HepG2 (cell line): ENCODE measurements at regions not wholly inside any gene's neighbourhood (a gene's known extent, or its start where the extent isn't known, plus 50 kb on each side); places are given as distances from the start of the nearest gene placed in this dataset.

Experiments
- ATAC-seq: fragments of 200-7000 bp; cut with Tn5 transposase; 3 replicates; pipeline ENCODE4 v1.9.1; 2020; ENCODE audit warnings: mild to moderate bottlenecking, moderate library complexity
- BruUV-seq: library from RNA; stranded (reverse); fragments of 400-500 nt; replicated peaks from 2 replicates; lab custom pipeline; 2021; lab: Mats Ljungman, UMichigan
- CTCF ChIA-PET: fragments of 300-600 bp; formaldehyde crosslinking; extraction: SDS; loops from one replicate; lab custom pipeline; 2021; ENCODE audit warnings: low total read pairs, inconsistent platforms, low intra/inter-chr PET ratio; lab: Yijun Ruan, JAX
- POLR2A ChIA-PET: fragments of 350-600 bp; sonication (Branson Sonifier 250); formaldehyde crosslinking; loops from one replicate; lab custom pipeline; 2020; ENCODE audit warnings: antibody characterized with exemption, inconsistent platforms; lab: Yijun Ruan, JAX
- DNase-seq: peaks from one replicate; pipeline ENCODE4 v3.0.0-alpha.2; 2015; ENCODE audit warnings: low spot score
- FAIRE-seq: peaks from 3 replicates; lab custom pipeline; 2011; peaks lifted over from hg19 to GRCh38; lab: Jason Lieb, UNC
- H2AFZ ChIP-seq: one replicate; pipeline ENCODE4 v1.6.1; 2011; ENCODE audit warnings: low read length, inconsistent platforms
- H3K27ac ChIP-seq: fragments of 300-600 bp; 3 replicates; pipeline ENCODE4 v1.8.0; 2011; ENCODE audit warnings: mixed run types, mild to moderate bottlenecking, mixed read lengths, low read length, inconsistent platforms; ENCODE audit not compliant: insufficient read depth; ENCODE audit errors: extremely low read length
- H3K27me3 ChIP-seq, 2 experiments: fragments of 200-600 bp in 1 of 2; 2 replicates in 1 of 2; 3 replicates in 1 of 2; pipeline versions ENCODE4 v1.6.0 to v1.8.0; 2011; ENCODE audit warnings: low read length in 2 of 2, mild to moderate bottlenecking in 2 of 2, moderate library complexity in 2 of 2, inconsistent platforms in 1 of 2; ENCODE audit not compliant: insufficient read depth in 2 of 2, control insufficient read depth in 1 of 2
- H3K36me3 ChIP-seq, 2 experiments: fragments of 200-600 bp in 1 of 2; replicated peaks in 1 of 2; 2 replicates in 1 of 2; 3 replicates in 1 of 2; pipeline versions ENCODE4 v1.5.1 to v1.8.0; 2011; ENCODE audit warnings: low read length in 2 of 2, inconsistent platforms in 1 of 2; ENCODE audit not compliant: insufficient read depth in 2 of 2, control insufficient read depth in 1 of 2
- H3K4me1 ChIP-seq: 2 replicates; pipeline ENCODE4 v1.5.1; 2012; ENCODE audit warnings: low read length, inconsistent platforms; ENCODE audit not compliant: insufficient read depth
- H3K4me2 ChIP-seq: 2 replicates; pipeline ENCODE4 v1.6.0; 2011; ENCODE audit warnings: low read depth, low read length, inconsistent platforms
- H3K4me3 ChIP-seq, 3 experiments: fragments of 200-600 bp in 1 of 3; sonication (generic), shearing (Covaris generic) in 1 of 3; replicated peaks in 1 of 3; 2 replicates each; pipeline ENCODE4 v1.5.1; 2011 to 2016; ENCODE audit warnings: low read length in 3 of 3, inconsistent platforms in 2 of 3, low read depth in 2 of 3, mild to moderate bottlenecking in 2 of 3, control low read depth in 1 of 3, mixed read lengths in 1 of 3; ENCODE audit not compliant: insufficient read depth in 1 of 3
- H3K79me2 ChIP-seq: one replicate; pipeline ENCODE4 v1.6.1; 2011; ENCODE audit warnings: low read length, inconsistent platforms; ENCODE audit not compliant: insufficient read depth
- H3K9ac ChIP-seq: 2 replicates; pipeline ENCODE4 v1.6.0; 2011; ENCODE audit warnings: mild to moderate bottlenecking, low read depth, low read length, inconsistent platforms; ENCODE audit not compliant: insufficient read depth
- H3K9me3 ChIP-seq: 2 replicates; pipeline ENCODE4 v1.5.1; 2012; ENCODE audit warnings: mild to moderate bottlenecking, low read length
- H4K20me1 ChIP-seq: 2 replicates; pipeline ENCODE4 v1.6.0; 2011; ENCODE audit warnings: inconsistent platforms, mild to moderate bottlenecking, low read length, moderate library complexity; ENCODE audit not compliant: insufficient read depth
- E2F5 ChIP-seq: sonication (generic); formaldehyde crosslinking; conservative IDR thresholded peaks from 2 replicates; pipeline ENCODE4 v1.4.0; 2020; ENCODE audit warnings: missing genetic modification reagents
- ELF3 ChIP-seq: IDR thresholded peaks from 2 replicates; pipeline ENCODE4 v1.6.1; 2016; ENCODE audit warnings: missing genetic modification reagents, missing compliant biosample characterization
- ELF4 ChIP-seq: sonication (generic); formaldehyde crosslinking; IDR thresholded peaks from 2 replicates; pipeline ENCODE4 v1.5.0; 2020; ENCODE audit warnings: missing genetic modification reagents, mild to moderate bottlenecking, moderate library complexity, borderline replicate concordance
- MED1 ChIP-seq: sonication (generic); formaldehyde crosslinking; IDR thresholded peaks from 2 replicates; pipeline ENCODE4 v1.4.0; 2020; ENCODE audit warnings: missing genetic modification reagents
- NFE2L1 ChIP-seq: sonication (generic); formaldehyde crosslinking; IDR thresholded peaks from 2 replicates; pipeline ENCODE4 v1.4.0; 2020; ENCODE audit warnings: missing genetic modification reagents, mild to moderate bottlenecking, borderline replicate concordance
- NFKB2 ChIP-seq: sonication (generic); formaldehyde crosslinking; IDR thresholded peaks from 2 replicates; pipeline ENCODE4 v1.4.0; 2020; ENCODE audit warnings: missing genetic modification reagents, borderline replicate concordance
- NR2C2 ChIP-seq: sonication (generic); formaldehyde crosslinking; IDR thresholded peaks from 2 replicates; pipeline ENCODE4 v1.4.0; 2020; ENCODE audit warnings: missing genetic modification reagents, mild to moderate bottlenecking, moderate library complexity, borderline replicate concordance
- PAF1 ChIP-seq: IDR thresholded peaks from 2 replicates; pipeline ENCODE4 v1.6.1; 2016; ENCODE audit warnings: missing genetic modification reagents, missing compliant biosample characterization
- ZGPAT ChIP-seq: IDR thresholded peaks from 2 replicates; pipeline ENCODE4 v1.6.1; 2016; ENCODE audit warnings: mild to moderate bottlenecking
- ZNF318 ChIP-seq: sonication (generic); formaldehyde crosslinking; IDR thresholded peaks from 2 replicates; pipeline ENCODE4 v1.4.0; 2020; ENCODE audit warnings: mild to moderate bottlenecking, missing genetic modification reagents
- ZNF629 ChIP-seq: sonication (generic); formaldehyde crosslinking; conservative IDR thresholded peaks from 2 replicates; pipeline ENCODE4 v1.5.0; 2020; ENCODE audit warnings: missing genetic modification reagents
- ZNF740 ChIP-seq: sonication (generic); formaldehyde crosslinking; IDR thresholded peaks from 2 replicates; pipeline ENCODE4 v1.4.0; 2020; ENCODE audit warnings: missing genetic modification reagents
- ZNF784 ChIP-seq: sonication (generic); formaldehyde crosslinking; IDR thresholded peaks from 2 replicates; pipeline ENCODE4 v1.5.1; 2020; ENCODE audit warnings: missing genetic modification reagents, mild to moderate bottlenecking, borderline replicate concordance
- in situ Hi-C: cut with HindIII; loops from 2 replicates; pipeline ENCODE4 v1.10.0; 2017; ENCODE audit warnings: low pct_unique_long_range_greater_than_20kb; ENCODE audit not compliant: extremely low pct_ligation_motif_present
- intact Hi-C: fragments of 100-400 bp; cut with micrococcal nuclease; formaldehyde crosslinking; loops from one replicate; pipeline ENCODE4 v1.10.0; 2022; ENCODE audit not compliant: unreplicated experiment

GRCh38 chr2:172372436-172372835 lies 55.0 kb upstream of the ITGA6 start:
- Histone ChIP-seq H3K36me3 (no peaks in the 10 kb centered on the region), H3K27me3 (no peaks in the 10 kb centered on the region), H4K20me1 (no peaks in the 10 kb centered on the region), H3K79me2 (no peaks in the 10 kb centered on the region), H3K4me2 (no peak overlapping the region), H3K4me3 (no peak overlapping the region), H3K9ac (no peak overlapping the region), H2AFZ (no peak overlapping the region), H3K27ac (no peak overlapping the region), H3K4me1 (peaks cover 12% of the 10 kb centered on the region), H3K9me3 (peaks cover 13% of the 10 kb centered on the region; the same call in 1 of the 2 replicates)
- no peak for FAIRE-seq
- CTCF ChIA-PET = no interaction called here
- ATAC-seq = no peak
- intact Hi-C loops = no loop called here
- DNase-seq = no peak
- POLR2A ChIA-PET = no interaction called here
- BruUV-seq = no TSS peak
- in situ Hi-C loops = no loop called here
- TF ChIP-seq NR2C2 (CRISPR knock-in tag) = no peak
- TF ChIP-seq PAF1 (CRISPR knock-in tag) = no peak
- TF ChIP-seq ZGPAT = no peak
- TF ChIP-seq ELF4 = no peak
- no peak for TF ChIP-seq ZNF740 (CRISPR knock-in tag)
- no peak for TF ChIP-seq ZNF784 (CRISPR knock-in tag)
- no peak for TF ChIP-seq MED1 (CRISPR knock-in tag)
- TF ChIP-seq ZNF318 (CRISPR knock-in tag) = no peak
- no peak for TF ChIP-seq NFE2L1 (CRISPR knock-in tag)
- TF ChIP-seq ELF3 (CRISPR knock-in tag) = no peak
- no peak for TF ChIP-seq E2F5 (CRISPR knock-in tag)
- TF ChIP-seq NFKB2 (CRISPR knock-in tag) = no peak
- no peak for TF ChIP-seq ZNF629 (CRISPR knock-in tag)
